Keratinocyte (primary cell): ENCODE measurements at regions not wholly inside any gene's neighbourhood (a gene's known extent, or its start where the extent isn't known, plus 50 kb on each side); places are given as distances from the start of the nearest gene placed in this dataset.

Experiments
- DNase-seq: peaks from one replicate; pipeline ENCODE4 v3.0.0-alpha.2; 2011; ENCODE audit warnings: low read depth, missing footprints, low spot score
- FAIRE-seq: peaks from 2 replicates; lab custom pipeline; 2011; peaks lifted over from hg19 to GRCh38; lab: Jason Lieb, UNC
- H2AFZ ChIP-seq: 2 replicates; pipeline ENCODE4 v1.6.0; 2012; ENCODE audit warnings: low read length, control low read depth, inconsistent platforms; ENCODE audit not compliant: control insufficient read depth
- H3K27ac ChIP-seq: 2 replicates; pipeline ENCODE4 v1.5.1; 2011; ENCODE audit warnings: low read length; ENCODE audit not compliant: control insufficient read depth, insufficient read depth
- H3K27me3 ChIP-seq: 3 replicates; pipeline ENCODE4 v1.6.0; 2011; ENCODE audit warnings: low read length; ENCODE audit not compliant: control insufficient read depth, insufficient read depth; ENCODE audit errors: extremely low read depth
- H3K36me3 ChIP-seq, 2 experiments: 2 replicates in 1 of 2; 3 replicates in 1 of 2; pipeline ENCODE4 v1.5.1; 2011; ENCODE audit warnings: low read length in 2 of 2, mild to moderate bottlenecking in 1 of 2; ENCODE audit not compliant: control insufficient read depth in 2 of 2, insufficient read depth in 2 of 2; ENCODE audit errors: extremely low read depth in 1 of 2
- H3K4me1 ChIP-seq: 3 replicates; pipeline ENCODE4 v1.5.1; 2011; ENCODE audit warnings: low read length; ENCODE audit not compliant: control insufficient read depth, insufficient read depth; ENCODE audit errors: extremely low read depth
- H3K4me2 ChIP-seq: 3 replicates; pipeline ENCODE4 v1.6.0; 2011; ENCODE audit warnings: low read depth, low read length; ENCODE audit not compliant: control insufficient read depth, insufficient read depth; ENCODE audit errors: extremely low read depth
- H3K4me3 ChIP-seq, 3 experiments: fragments of 200-600 bp in 1 of 3; sonication (generic) in 1 of 3; 2 replicates in 2 of 3; 3 replicates in 1 of 3; pipeline ENCODE4 v1.5.1; 2011 to 2016; ENCODE audit warnings: low read length in 3 of 3, mild to moderate bottlenecking in 3 of 3, control low read depth in 2 of 3, inconsistent platforms in 1 of 3, low read depth in 1 of 3, mixed read lengths in 1 of 3, mixed run types in 1 of 3, moderate library complexity in 1 of 3; ENCODE audit not compliant: control insufficient read depth in 2 of 3, insufficient read depth in 2 of 3; ENCODE audit errors: extremely low read depth in 1 of 3
- H3K79me2 ChIP-seq: 2 replicates; pipeline ENCODE4 v1.6.0; 2012; ENCODE audit warnings: low read length; ENCODE audit not compliant: control insufficient read depth, insufficient read depth
- H3K9ac ChIP-seq: 3 replicates; pipeline ENCODE4 v1.6.0; 2011; ENCODE audit warnings: low read length; ENCODE audit not compliant: control insufficient read depth, insufficient read depth; ENCODE audit errors: extremely low read depth
- H3K9me1 ChIP-seq: 3 replicates; pipeline ENCODE4 v1.6.0; 2011; ENCODE audit warnings: low read length; ENCODE audit not compliant: control insufficient read depth, insufficient read depth; ENCODE audit errors: extremely low read depth
- H3K9me3 ChIP-seq: 2 replicates; pipeline ENCODE4 v1.5.1; 2012; ENCODE audit warnings: low read depth, low read length; ENCODE audit not compliant: control insufficient read depth
- H4K20me1 ChIP-seq: 3 replicates; pipeline ENCODE4 v1.6.0; 2011; ENCODE audit warnings: low read length; ENCODE audit not compliant: control insufficient read depth, insufficient read depth; ENCODE audit errors: extremely low read depth
- CTCF ChIP-seq, 3 experiments: IDR thresholded peaks in 1 of 3; conservative IDR thresholded peaks in 1 of 3; optimal IDR thresholded peaks in 1 of 3; 2 replicates in 2 of 3; 3 replicates in 1 of 3; pipeline versions ENCODE3 to v1.5.1; 2011; ENCODE audit warnings: low read length in 3 of 3, mild to moderate bottlenecking in 3 of 3, moderate library complexity in 2 of 3, control low read depth in 1 of 3, inconsistent platforms in 1 of 3; ENCODE audit not compliant: insufficient read depth in 2 of 3; ENCODE audit errors: extremely low read depth in 1 of 3
- EZH2 ChIP-seq: IDR thresholded peaks from one replicate; pipeline ENCODE4 v1.6.1; 2012; ENCODE audit warnings: inconsistent platforms, mild to moderate bottlenecking, low read length, moderate library complexity
- dilution Hi-C: fragments of 300-500 bp; cut with MboI; formaldehyde crosslinking; loops from one replicate; pipeline ENCODE4 v1.7.0; 2020; ENCODE audit warnings: low sequenced_read_pairs; ENCODE audit not compliant: extremely low pct_ligation_motif_present

GRCh38 chr6:19949155-19949554, 112.0 kb downstream of the ID4 start:
- no peak for DNase-seq
- Histone ChIP-seq H3K79me2 (no peaks in the 10 kb centered on the region), H3K27me3 (no peaks in the 10 kb centered on the region), H3K9me3 (no peaks in the 10 kb centered on the region), H2AFZ (no peak overlapping the region), H4K20me1 (no peaks in the 10 kb centered on the region), H3K36me3 (no peaks in the 10 kb centered on the region), H3K4me2 (no peak overlapping the region), H3K4me1 (no peaks in the 10 kb centered on the region), H3K9me1 (no peaks in the 10 kb centered on the region), H3K4me3 (no peak overlapping the region), H3K27ac (no peak overlapping the region), H3K9ac (no peak overlapping the region)
- TF ChIP-seq CTCF (optimal IDR thresholded peaks at IDR 0.05 in 1 of 3, IDR thresholded peaks at IDR 0.05 in 1 of 3, conservative IDR thresholded peaks at IDR 0.05 in 1 of 3; ENCODE audit: extremely low read depth in 1 of 3, insufficient read depth in 2 of 3, low read length in 3 of 3) (no peak), EZH2 (no peak)
- FAIRE-seq, result no peak
- dilution Hi-C loops, result no loop called here

GRCh38 chr6:19964115-19964514, 126.9 kb downstream of the ID4 start:
- no peaks in the 10 kb centered on the region for H4K20me1 ChIP-seq
- dilution Hi-C loops, result no loop called here
- no peak overlapping the region for H3K9ac ChIP-seq
- FAIRE-seq (no peak), DNase-seq (no peak)
- no peak overlapping the region for H3K27ac ChIP-seq
- no peaks in the 10 kb centered on the region for H3K36me3 ChIP-seq
- no peaks in the 10 kb centered on the region for H3K27me3 ChIP-seq
- TF ChIP-seq CTCF (optimal IDR thresholded peaks at IDR 0.05 in 1 of 3, IDR thresholded peaks at IDR 0.05 in 1 of 3, conservative IDR thresholded peaks at IDR 0.05 in 1 of 3; ENCODE audit: extremely low read depth in 1 of 3, insufficient read depth in 2 of 3, low read length in 3 of 3) (no peak), EZH2 (no peak)
- no peak overlapping the region for H2AFZ ChIP-seq
- no peaks in the 10 kb centered on the region for H3K9me1 ChIP-seq
- H3K4me3 ChIP-seq, result no peak overlapping the region
- no peak overlapping the region for H3K4me2 ChIP-seq
- H3K79me2 ChIP-seq, result no peaks in the 10 kb centered on the region
- no peaks in the 10 kb centered on the region for H3K4me1 ChIP-seq
- no peaks in the 10 kb centered on the region for H3K9me3 ChIP-seq
